ENCODE measurements at regions not wholly inside any gene's neighbourhood (a gene's known extent, or its start where the extent isn't known, plus 50 kb on each side); places are given as distances from the start of the nearest gene placed in this dataset.

- Histone ChIP-seq H3K36me3 (no peaks in the 10 kb centered on the region), H3K4me1 (no peaks in the 10 kb centered on the region), H3K4me3 (ENCODE audit: low read depth, low read length) (no peak overlapping the region), H3K27me3 (no peaks in the 10 kb centered on the region; the same call in 1 of the 2 replicates), H3K9me3 (no peaks in the 10 kb centered on the region)
- no peak for DNase-seq
- TF ChIP-seq CTCF (IDR thresholded peaks at IDR 0.05; ENCODE audit: low read depth, low read length), result no peak
Measured at GRCh38 chr2:239674981-239675825, 274.4 kb upstream of the HDAC4 start.

GRCh38 chr2:239674101-239674980 lies 273.5 kb upstream of the HDAC4 start:
- DNase-seq, result no peak
- Histone ChIP-seq H3K36me3 (no peaks in the 10 kb centered on the region), H3K9me3 (no peaks in the 10 kb centered on the region), H3K4me3 (ENCODE audit: low read depth, low read length) (no peak overlapping the region), H3K27me3 (peaks cover 5% of the 10 kb centered on the region; the same call in 1 of the 2 replicates), H3K4me1 (no peaks in the 10 kb centered on the region)
- no peak for TF ChIP-seq CTCF (IDR thresholded peaks at IDR 0.05; ENCODE audit: low read depth, low read length)

- no peaks in the 10 kb centered on the region for H3K4me1 ChIP-seq
- H3K9me3 ChIP-seq, result no peaks in the 10 kb centered on the region
- H3K27me3 ChIP-seq, result peaks cover 9% of the 10 kb centered on the region; the same call in 1 of the 2 replicates
- no peak for TF ChIP-seq CTCF (IDR thresholded peaks at IDR 0.05; ENCODE audit: low read depth, low read length)
- H3K4me3 ChIP-seq (ENCODE audit: low read depth, low read length), result no peak overlapping the region
- DNase-seq, result no peak
- no peaks in the 10 kb centered on the region for H3K36me3 ChIP-seq
Measured at GRCh38 chr2:239673641-239674040, 272.8 kb upstream of the HDAC4 start.

GRCh38 chr2:239671916-239672849 lies 271.4 kb upstream of the HDAC4 start:
- no peak for TF ChIP-seq CTCF (IDR thresholded peaks at IDR 0.05; ENCODE audit: low read depth, low read length)
- DNase-seq, result no peak
- H3K9me3 ChIP-seq, result no peaks in the 10 kb centered on the region
- H3K4me1 ChIP-seq, result no peaks in the 10 kb centered on the region
- H3K36me3 ChIP-seq, result no peaks in the 10 kb centered on the region
- peaks cover 13% of the 10 kb centered on the region; the same call in 1 of the 2 replicates for H3K27me3 ChIP-seq
- H3K4me3 ChIP-seq (ENCODE audit: low read depth, low read length), result no peak overlapping the region

- no peaks in the 10 kb centered on the region for H3K4me1 ChIP-seq
- no peaks in the 10 kb centered on the region for H3K36me3 ChIP-seq
- no peaks in the 10 kb centered on the region for H3K9me3 ChIP-seq
- no peak for DNase-seq
- no peak for TF ChIP-seq CTCF (IDR thresholded peaks at IDR 0.05; ENCODE audit: low read depth, low read length)
- H3K27me3 ChIP-seq, result peaks cover 15% of the 10 kb centered on the region; the same call in 1 of the 2 replicates
- H3K4me3 ChIP-seq (ENCODE audit: low read depth, low read length), result no peak overlapping the region
Measured at GRCh38 chr2:239671471-239671870, 270.7 kb upstream of the HDAC4 start.
